ENCODE measurements at regions not wholly inside any gene's neighbourhood (a gene's known extent, or its start where the extent isn't known, plus 50 kb on each side); places are given as distances from the start of the nearest gene placed in this dataset.
A peak's percentile ranks its signal among the peaks of the same experiment; 100 is the strongest.
"Not testable (repeated sequence)": the region's sequence is repeated elsewhere in the genome, so short reads cannot be mapped to it uniquely, and the experiment has no call there.

DNA sequence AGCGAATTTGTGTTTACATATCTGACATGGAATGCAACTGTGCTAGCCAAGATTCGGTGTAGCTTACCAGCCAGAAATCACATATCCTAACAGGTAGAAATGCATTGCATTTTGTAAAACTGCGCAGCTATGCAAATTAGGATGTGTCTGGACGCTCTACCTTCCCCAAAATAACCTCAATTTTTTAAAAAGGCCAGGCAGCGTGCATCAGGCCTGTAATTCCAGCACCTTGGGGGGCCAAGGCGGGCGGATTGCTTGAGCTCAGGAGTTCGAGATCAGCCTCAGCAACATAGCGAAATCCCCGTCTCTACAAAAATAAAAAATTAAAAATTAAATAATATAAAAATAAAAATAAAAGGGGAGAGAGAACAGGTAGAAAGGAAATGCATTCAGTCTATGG is 305.0 kb downstream of the TYW1 start:
- intact Hi-C loops (cut with DNase I), result no loop called here
- H3K4me3 ChIP-seq, result peak overlapping the region; percentile 75 to 94 (median 81)
- 36% methylated on average over 10 of the region's 10 CpGs for WGBS

GRCh38 chr7:67302113-67303039 is 305.7 kb downstream of the TYW1 start:
- H3K27me3 ChIP-seq, result no peaks in the 10 kb centered on the region
- peaks cover 8 to 35% (median 29%) of the 10 kb centered on the region in 4 donors for H3K4me1 ChIP-seq
- H3K36me3 ChIP-seq, result peaks cover 9 to 21% (median 17%) of the 10 kb centered on the region in 4 donors
- peak; percentile 45 for TF ChIP-seq POLR2A (IDR thresholded peaks at IDR 0.05; ENCODE audit: low read depth)
- TF ChIP-seq EP300 (IDR thresholded peaks at IDR 0.05), result no peak
- TF ChIP-seq, protein P1, sequence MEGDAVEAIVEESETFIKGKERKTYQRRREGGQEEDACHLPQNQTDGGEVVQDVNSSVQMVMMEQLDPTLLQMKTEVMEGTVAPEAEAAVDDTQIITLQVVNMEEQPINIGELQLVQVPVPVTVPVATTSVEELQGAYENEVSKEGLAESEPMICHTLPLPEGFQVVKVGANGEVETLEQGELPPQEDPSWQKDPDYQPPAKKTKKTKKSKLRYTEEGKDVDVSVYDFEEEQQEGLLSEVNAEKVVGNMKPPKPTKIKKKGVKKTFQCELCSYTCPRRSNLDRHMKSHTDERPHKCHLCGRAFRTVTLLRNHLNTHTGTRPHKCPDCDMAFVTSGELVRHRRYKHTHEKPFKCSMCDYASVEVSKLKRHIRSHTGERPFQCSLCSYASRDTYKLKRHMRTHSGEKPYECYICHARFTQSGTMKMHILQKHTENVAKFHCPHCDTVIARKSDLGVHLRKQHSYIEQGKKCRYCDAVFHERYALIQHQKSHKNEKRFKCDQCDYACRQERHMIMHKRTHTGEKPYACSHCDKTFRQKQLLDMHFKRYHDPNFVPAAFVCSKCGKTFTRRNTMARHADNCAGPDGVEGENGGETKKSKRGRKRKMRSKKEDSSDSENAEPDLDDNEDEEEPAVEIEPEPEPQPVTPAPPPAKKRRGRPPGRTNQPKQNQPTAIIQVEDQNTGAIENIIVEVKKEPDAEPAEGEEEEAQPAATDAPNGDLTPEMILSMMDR (IDR thresholded peaks at IDR 0.05), result peak; percentile 39 to 50 (median 42)
- peak; percentile 68 to 80 for TF ChIP-seq POLR2AphosphoS5 (IDR thresholded peaks at IDR 0.05)
- no peaks in the 10 kb centered on the region for H3K9me3 ChIP-seq
- DNase-seq (ENCODE audit: extremely low spot score), result peak; percentile 100
- intact Hi-C loops (cut with DNase I), result no loop called here
- under 1% methylated on average over 54 of the region's 83 CpGs for WGBS
- peak overlapping the region; percentile 87 to 97 (median 92) for H3K27ac ChIP-seq (replicated peaks in 1 of 4)
- H3K4me3 ChIP-seq, result peak overlapping the region; percentile 75 to 94 (median 81)

More for the DNA sequence above, 305.0 kb downstream of the TYW1 start:
- no peak for TF ChIP-seq EP300 (IDR thresholded peaks at IDR 0.05)
- TF ChIP-seq POLR2A (IDR thresholded peaks at IDR 0.05; ENCODE audit: low read depth), result no peak
- TF ChIP-seq, protein P1 (IDR thresholded peaks at IDR 0.05), result no peak
- peaks cover 2 to 14% (median 10%) of the 10 kb centered on the region in 4 donors for H3K36me3 ChIP-seq
- H3K27ac ChIP-seq (replicated peaks in 1 of 4), result peak overlapping the region; percentile 87 to 97 (median 92)
- no peaks in the 10 kb centered on the region for H3K9me3 ChIP-seq
- DNase-seq (ENCODE audit: extremely low spot score), result no peak
- H3K4me1 ChIP-seq, result peaks cover 8 to 35% (median 29%) of the 10 kb centered on the region in 4 donors
- no peaks in the 10 kb centered on the region for H3K27me3 ChIP-seq

- H3K4me3 ChIP-seq; H3K27me3 ChIP-seq; DNase-seq (ENCODE audit: extremely low spot score); H3K9me3 ChIP-seq; H3K27ac ChIP-seq (replicated peaks in 1 of 4); intact Hi-C loops (cut with DNase I): not testable (repeated sequence)
- Histone ChIP-seq H3K36me3 (peaks cover 32 to 45% (median 42%) of the 10 kb centered on the region in 4 donors), H3K4me1 (peaks cover 8 to 35% (median 29%) of the 10 kb centered on the region in 4 donors)
- 86% methylated on average over 3 of the region's 3 CpGs for WGBS
Measured at GRCh38 chr7:67304846-67305245, 308.2 kb downstream of the TYW1 start.

- H3K4me1 ChIP-seq, result peaks cover 6 to 31% (median 23%) of the 10 kb centered on the region in 4 donors
- no peaks in the 10 kb centered on the region for H3K27me3 ChIP-seq
- intact Hi-C loops (cut with DNase I), result no loop called here
- H3K4me3 ChIP-seq, result no peak overlapping the region
- TF ChIP-seq POLR2AphosphoS5 (IDR thresholded peaks at IDR 0.05) (no peak), POLR2A (IDR thresholded peaks at IDR 0.05; ENCODE audit: low read depth) (no peak), EP300 (IDR thresholded peaks at IDR 0.05) (no peak)
- TF ChIP-seq, protein P1 (IDR thresholded peaks at IDR 0.05), result no peak
- H3K27ac ChIP-seq (replicated peaks in 1 of 4), result no peak overlapping the region
- DNase-seq (ENCODE audit: extremely low spot score), result no peak
- H3K9me3 ChIP-seq, result no peaks in the 10 kb centered on the region
- 89% methylated on average over 3 of the region's 3 CpGs for WGBS
- H3K36me3 ChIP-seq, result peaks cover 46 to 60% (median 56%) of the 10 kb centered on the region in 4 donors
Measured at GRCh38 chr7:67306331-67306730, 309.7 kb downstream of the TYW1 start.

DNA sequence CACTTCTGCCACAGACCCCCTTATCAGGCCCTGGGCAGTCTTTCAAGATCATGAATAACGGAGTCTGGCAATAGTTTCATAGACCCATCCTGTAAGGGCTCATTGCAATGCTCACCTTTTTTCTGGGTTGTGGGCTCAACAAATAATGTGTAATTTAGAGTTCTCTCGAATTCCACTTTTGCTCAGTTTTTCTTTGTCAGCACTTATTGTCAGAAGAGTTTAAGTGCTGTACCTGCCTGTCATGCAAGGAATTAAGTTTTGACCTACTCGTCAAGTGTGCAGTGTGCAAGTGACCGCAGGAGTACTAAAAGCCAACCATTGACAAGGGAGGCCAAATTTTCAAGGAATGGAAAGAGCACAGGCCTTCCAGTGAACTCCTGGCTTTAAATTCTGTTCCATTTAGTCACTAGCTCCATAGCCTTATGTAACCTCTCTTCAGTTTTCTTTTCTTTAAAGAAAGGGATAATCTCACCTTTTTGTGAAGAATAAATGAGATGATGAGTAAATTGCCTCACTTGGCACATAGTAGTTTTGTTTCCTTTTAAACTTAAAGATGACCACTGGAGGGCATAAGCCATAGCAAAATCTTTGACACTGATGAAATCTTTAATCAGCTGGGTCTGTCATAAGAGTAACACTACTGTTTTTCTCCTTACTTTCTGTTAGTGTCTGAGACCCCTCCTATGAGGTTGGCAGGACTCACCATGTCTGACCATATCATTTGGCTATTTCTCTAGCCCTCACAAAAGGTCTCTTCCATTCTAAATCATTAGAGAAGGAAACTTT is 313.3 kb downstream of the TYW1 start:
- intact Hi-C loops (cut with DNase I), result no loop called here

More for the DNA sequence above, 313.3 kb downstream of the TYW1 start:
- H3K9me3 ChIP-seq, result no peaks in the 10 kb centered on the region
- peaks cover 0 to 15% (median 3%) of the 10 kb centered on the region in 4 donors for H3K4me1 ChIP-seq
- no peak overlapping the region for H3K4me3 ChIP-seq
- no peak overlapping the region for H3K27ac ChIP-seq (replicated peaks in 1 of 4)
- TF ChIP-seq, protein P1 (IDR thresholded peaks at IDR 0.05), result no peak
- TF ChIP-seq POLR2AphosphoS5 (IDR thresholded peaks at IDR 0.05) (no peak), POLR2A (IDR thresholded peaks at IDR 0.05; ENCODE audit: low read depth) (no peak), EP300 (IDR thresholded peaks at IDR 0.05) (no peak)
- 91% methylated on average over 4 of the region's 4 CpGs for WGBS
- no peaks in the 10 kb centered on the region for H3K27me3 ChIP-seq
- peaks cover 62 to 96% (median 90%) of the 10 kb centered on the region in 4 donors for H3K36me3 ChIP-seq
- no peak for DNase-seq (ENCODE audit: extremely low spot score)

Measured in esophagus muscularis mucosa (tissue), 4 donors.